COR-L47 (cell line): ENCODE measurements at regions not wholly inside any gene's neighbourhood (a gene's known extent, or its start where the extent isn't known, plus 50 kb on each side); places are given as distances from the start of the nearest gene placed in this dataset.
A peak's percentile ranks its signal among the peaks of the same experiment; 100 is the strongest.

Source experiments
- DNase-seq: peaks from one replicate; lab custom pipeline; 2025; lab: John Stamatoyannopoulos, UW

DNA sequence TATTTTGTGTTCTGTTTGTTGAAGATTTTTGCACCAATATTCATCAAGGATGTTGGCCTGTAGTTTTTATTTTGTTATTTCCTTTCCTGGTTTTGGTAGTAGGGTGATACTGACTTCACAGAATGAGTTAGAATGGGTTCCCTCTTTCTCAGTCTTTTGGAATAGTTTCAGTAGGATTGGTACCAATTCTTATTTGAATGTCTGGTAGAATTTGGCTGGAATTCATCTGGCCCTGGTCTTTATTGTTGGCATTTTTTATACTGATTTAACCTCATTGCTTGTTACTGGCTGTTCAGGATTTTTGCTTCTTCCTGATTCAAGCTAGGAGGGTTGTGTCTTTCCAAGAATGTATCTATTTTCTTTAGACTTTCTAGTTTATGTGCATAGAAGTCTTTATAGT lies 263.7 kb downstream of the SOX11 start:
- DNase-seq: no peak

- no peak for DNase-seq
Measured at GRCh38 chr2:5959836-5960820, 267.9 kb downstream of the SOX11 start.

GRCh38 chr2:5967506-5967905 lies 275.3 kb downstream of the SOX11 start:
- no peak for DNase-seq

DNA sequence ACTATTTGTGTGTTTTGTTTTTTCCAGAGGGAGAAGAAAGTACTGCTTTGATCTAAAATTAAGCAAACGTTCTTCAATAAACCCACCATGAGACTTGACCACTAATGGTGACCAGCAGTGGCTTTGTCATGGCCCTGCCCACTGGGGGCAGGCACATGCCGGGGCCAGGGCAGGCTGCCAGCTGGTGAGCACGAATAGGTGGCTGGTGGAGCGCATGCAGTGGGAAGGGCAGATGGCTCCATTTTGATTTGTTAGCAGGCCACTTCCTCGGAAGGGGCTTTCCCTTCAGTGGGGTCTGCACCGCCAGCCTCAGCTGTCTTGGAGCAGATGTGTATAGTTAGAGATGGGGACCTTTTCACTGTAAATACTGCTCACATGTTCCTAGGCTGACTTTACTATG lies 277.1 kb downstream of the SOX11 start:
- DNase-seq: no peak

DNA sequence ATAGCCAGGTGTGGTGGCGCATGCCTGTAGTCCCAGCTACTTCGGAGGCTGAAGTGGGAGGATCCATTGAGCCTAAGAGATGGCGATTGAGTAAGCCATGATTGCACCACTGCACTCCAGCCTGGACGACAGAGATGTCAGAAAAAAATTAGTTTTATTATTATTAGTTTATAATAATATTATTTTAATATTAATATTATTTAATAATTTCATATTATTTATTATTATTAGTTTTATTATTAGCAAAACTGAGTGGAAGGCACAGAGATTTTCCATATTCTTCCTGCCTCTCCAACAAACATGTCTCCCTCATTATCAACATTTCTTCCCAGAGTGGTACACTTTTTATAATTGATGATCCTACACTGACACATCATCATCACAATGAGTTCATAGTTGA lies 278.2 kb downstream of the SOX11 start:
- no peak for DNase-seq

- DNase-seq: no peak
Measured at GRCh38 chr2:5974477-5974876, 282.3 kb downstream of the SOX11 start.

DNA sequence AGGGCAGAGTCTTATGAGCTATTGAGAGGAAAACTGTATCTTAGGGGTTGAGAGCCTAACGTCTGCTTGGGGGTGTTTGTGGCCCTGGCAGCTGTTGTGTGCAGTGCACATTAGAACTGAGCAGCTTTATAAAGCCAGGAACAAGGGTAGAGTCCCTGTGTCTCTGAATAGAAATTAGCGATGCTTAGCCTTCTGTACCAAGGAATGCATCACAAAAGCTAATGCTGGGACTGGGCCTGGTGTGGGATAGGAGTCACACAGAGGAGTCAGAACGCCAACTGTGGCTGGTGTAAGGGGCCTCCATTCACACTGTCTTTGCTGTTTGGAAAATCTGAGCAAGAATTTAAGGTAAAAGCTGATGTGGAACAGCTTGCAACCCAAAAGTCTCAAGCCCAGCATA lies 283.2 kb downstream of the SOX11 start:
- DNase-seq: no peak

- DNase-seq: peak; percentile 15
Measured at GRCh38 chr2:5976531-5977065, 284.4 kb downstream of the SOX11 start.

DNA sequence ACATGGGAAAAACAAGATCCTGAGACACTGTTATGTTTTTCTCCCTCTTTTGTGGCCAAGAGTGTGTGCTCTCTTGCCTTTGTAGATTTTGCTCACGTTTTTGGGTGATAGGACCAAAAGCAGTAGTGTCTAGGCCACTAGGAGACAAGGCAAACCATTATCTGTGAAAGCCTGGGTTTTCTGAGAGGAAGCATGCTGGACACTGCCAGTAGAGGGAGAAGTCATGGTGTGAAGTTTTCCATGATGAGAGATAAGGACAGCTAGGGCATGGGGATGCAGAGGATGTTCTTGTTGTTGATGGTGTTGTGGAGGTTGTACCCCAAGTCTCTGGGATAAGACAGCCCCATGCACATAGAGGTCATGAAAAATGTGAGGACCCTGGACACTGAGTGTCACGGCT lies 285.3 kb downstream of the SOX11 start:
- no peak for DNase-seq

- no peak for DNase-seq
Measured at GRCh38 chr2:5978131-5978751, 286.1 kb downstream of the SOX11 start.

DNA sequence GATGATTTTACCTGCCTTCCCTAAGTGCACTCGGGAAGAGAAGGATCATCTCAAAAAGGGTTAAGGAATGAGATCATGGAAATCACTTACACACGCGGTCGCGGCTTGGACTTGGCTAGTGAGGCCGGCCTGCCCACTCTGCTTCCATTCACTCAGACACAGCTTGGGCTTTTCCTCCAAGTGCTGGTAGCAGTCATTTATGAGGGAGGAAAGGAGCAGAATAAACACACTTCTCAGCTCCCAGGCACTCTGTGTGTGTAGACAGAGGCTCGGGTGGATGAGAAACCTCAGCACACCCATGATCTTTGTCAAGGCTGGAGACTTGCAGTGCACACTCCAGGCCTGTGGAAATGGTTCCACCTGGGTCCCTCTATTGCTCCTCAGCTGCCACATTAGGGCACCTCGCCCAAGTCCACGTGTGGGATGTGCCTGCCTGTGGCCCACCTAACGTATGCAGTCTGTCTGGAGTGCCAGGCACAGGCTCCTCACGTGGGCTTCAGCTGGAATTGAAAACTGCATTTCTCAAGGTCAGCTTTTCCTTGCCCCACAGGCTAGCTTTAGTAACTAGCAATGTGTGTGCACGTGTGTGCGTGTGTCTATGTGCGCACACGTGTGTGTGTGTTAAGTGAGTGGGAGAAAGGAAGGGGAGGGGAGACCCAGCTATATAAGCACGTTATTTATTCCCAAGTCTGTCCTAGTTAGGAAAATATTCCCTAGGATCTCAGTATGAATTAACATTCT lies 288.4 kb downstream of the SOX11 start:
- DNase-seq: no peak

DNA sequence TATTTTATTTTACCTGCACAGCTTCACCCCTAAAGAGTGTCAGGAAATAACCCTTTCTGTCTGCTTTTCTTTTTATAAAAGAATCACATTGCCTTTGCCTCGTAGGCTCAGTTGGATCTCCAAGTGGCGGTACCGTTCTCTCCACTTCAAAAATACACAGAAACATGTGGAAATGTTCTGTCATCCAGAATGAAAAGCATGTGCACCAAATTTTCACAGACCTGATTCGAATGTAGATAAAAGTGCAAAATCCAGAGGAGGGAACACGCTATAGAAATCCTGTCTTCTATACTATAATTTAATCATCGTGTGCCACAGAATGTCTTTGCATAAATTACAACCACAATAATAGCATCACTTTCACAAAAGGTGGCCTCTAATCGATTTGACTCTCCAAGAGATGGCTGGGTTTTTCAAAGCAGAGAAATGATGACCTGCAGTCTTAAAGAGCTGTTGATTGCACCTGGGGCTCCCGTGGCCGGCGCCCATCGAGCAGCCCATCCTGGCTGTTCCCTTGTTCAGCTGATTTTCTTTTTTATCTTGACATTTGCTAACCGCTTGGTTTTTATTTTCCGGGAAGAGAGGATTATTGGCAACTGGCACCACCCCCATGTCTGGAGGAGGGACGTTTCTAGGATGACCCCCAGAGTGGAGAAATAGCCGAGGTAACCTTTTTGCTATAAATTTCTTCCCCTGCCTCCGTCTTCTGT lies 290.2 kb downstream of the SOX11 start:
- no peak for DNase-seq

DNA sequence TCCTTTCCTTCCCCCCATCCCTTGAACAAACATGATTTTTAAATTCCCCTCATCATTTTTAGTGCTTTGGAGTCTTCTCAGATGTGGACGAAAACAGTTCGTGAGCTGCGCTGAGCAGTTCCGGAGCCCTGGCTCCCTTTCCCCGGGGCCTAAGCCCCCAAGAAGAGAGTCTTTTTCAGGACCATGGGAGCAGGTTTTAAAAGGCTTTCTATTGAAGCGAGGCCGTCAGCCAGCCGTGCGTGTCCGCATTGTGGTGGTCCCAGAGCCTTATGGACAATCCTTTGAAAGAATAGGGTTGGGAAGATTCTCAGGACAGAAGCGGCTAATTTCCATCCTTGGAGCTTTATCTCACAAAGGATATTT lies 290.7 kb downstream of the SOX11 start:
- no peak for DNase-seq

DNA sequence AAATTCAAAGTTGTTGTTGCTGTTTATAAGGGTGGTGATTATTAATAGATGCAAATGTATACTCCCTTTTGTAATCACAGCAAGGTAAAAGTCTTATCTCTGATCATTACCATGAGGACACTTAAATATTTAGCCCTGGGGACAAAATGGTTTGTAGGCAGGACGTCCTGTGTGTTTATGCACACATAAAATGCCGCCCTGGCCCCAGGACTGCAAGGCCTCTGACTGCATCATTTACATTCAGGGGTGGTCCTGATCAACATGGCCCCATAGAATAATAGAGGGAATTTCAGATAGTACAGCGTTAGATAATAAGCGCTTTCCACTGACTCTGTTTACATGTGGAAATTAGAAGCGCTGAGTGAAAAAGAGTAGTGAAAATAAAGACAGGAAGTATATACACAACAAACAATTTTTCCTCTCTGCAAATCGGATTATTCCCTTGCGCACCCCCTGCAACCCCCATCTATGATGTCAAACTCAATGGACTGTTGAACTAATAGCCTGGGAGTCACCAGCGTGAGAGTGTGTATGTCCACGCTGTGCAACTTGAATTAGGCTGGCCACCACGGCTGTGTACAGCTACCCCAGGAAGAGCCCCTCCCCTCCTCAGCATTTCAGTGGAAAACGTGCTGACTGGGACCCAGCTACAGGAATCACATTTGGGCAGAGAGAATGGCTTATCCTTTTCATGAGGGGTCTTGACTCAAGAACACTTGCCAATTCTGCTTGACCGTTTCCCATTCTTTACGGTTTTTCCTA lies 291.5 kb downstream of the SOX11 start:
- no peak for DNase-seq

- DNase-seq: no peak
Measured at GRCh38 chr2:5984273-5984655, 292.1 kb downstream of the SOX11 start.

DNA sequence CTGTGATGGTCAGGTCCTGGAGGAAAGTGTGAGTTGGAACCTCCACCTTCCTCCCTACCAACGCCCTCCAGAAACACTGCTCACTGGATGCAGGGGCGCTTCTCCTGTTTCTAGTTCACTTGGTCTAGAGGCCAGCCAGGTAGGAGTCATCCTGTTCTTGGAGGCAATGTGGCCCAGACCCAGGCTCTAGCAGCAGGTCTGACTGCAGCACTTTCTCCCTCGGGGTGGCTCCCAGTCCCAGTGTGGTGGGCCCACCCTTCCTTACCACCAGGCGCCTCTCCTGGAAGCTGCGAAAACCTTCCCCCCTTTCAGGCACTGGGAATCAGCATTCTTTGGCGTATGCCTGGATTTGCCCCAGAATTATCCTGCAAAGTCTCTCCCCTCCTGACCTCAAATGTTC lies 292.8 kb downstream of the SOX11 start:
- DNase-seq: no peak

GRCh38 chr2:5985536-5986385 lies 293.6 kb downstream of the SOX11 start:
- no peak for DNase-seq

DNA sequence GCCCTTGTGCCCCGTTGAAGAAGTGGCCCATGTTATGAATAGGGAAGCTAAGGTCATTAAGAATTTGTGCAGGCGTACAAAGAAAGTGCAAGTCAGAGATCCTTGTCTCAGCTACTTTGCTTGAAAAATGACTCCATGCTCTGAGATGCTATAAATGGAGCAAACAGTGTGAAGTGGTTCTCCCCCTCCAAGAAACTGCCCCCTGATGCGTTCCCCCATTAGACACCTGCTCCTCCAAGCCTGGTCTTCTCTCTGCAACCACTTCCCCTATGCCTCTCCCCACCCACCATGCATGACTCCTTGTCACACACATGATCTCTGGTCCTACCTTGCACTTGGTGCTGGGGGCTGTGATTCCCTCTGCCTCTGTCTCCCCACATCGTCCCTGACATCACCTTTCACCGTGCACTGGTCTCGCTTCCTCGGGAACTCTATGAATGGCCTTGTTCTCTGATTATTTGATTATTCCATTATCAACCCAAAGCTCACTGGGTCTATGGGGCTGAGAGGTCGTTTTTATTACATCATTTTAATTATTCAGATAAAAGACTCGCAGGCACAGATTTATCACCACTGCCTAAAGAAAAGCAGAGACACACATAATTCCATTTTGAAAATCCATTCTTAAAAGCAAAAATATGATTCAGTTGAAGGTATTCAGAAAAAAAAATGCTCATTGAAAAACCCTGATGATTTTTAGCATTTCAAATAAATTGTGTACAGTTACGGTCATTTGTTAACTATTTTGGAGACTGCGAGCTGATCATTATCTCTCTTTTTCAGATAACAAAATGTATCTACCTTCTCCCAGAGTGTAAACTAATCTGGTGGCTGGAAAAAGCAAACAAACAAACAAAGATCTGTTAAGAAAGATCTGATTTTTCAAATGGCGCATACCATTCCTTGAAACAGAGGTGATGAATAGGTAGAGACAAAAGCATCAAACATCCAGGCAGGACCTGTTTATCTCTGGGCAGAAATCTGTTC lies 294.9 kb downstream of the SOX11 start:
- no peak for DNase-seq

DNA sequence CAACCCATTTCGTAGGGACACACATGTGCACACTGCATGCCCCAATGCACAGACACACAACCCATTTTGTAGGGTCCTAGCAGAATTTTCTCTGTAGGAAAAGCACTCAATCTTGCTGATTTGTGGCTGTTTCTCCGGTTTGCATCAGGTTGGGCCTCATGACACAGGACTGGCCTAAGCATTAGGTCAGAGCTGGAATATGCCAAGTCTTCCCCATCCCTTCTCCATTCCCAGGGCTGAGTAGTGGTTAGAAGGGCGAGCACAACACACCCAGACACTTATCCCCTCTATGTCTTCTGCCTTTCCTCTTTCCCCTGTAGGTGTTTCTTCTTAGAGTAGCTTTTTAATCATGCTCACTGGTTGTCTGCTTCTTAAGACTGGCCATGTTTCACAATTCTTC lies 295.9 kb downstream of the SOX11 start:
- no peak for DNase-seq
